Left lung (tissue), 4 donors: ENCODE measurements at regions not wholly inside any gene's neighbourhood (a gene's known extent, or its start where the extent isn't known, plus 50 kb on each side); places are given as distances from the start of the nearest gene placed in this dataset.
"Not testable (repeated sequence)": the region's sequence is repeated elsewhere in the genome, so short reads cannot be mapped to it uniquely, and the experiment has no call there.

Experiments used
- ATAC-seq: fragments of 200-7000 bp; cut with Tn5 transposase; one replicate; pipeline ENCODE4 v1.9.1; 2020; ENCODE audit warnings: moderate library complexity
- DNase-seq, 4 donors: peaks; one replicate each; pipeline ENCODE4 v3.0.0-alpha.2; 2013 to 2020
- H3K27ac ChIP-seq, 2 donors: fragments of 200-600 bp; sonication (generic) in 1 of 2; one replicate each; pipeline versions ENCODE4 v1.5.0 to v1.8.0; 2020 to 2021
- H3K27me3 ChIP-seq, 2 donors: fragments of 200-600 bp; sonication (generic) in 1 of 2; one replicate each; pipeline versions ENCODE4 v1.5.0 to v1.8.0; 2020 to 2021
- H3K36me3 ChIP-seq, 2 donors: fragments of 200-600 bp; sonication (generic) in 1 of 2; one replicate each; pipeline versions ENCODE4 v1.5.0 to v1.8.0; 2020 to 2021
- H3K4me1 ChIP-seq, 2 donors: fragments of 200-600 bp; one replicate each; pipeline ENCODE4 v1.8.0; 2021
- H3K4me3 ChIP-seq, 2 donors: fragments of 200-600 bp; sonication (generic) in 1 of 2; one replicate each; pipeline versions ENCODE4 v1.5.0 to v1.8.0; 2020 to 2021; ENCODE audit warnings: mild to moderate bottlenecking in 1 of 2
- H3K9me3 ChIP-seq, 2 donors: fragments of 200-600 bp; sonication (generic) in 1 of 2; one replicate each; pipeline versions ENCODE4 v1.5.0 to v1.8.0; 2020 to 2021
- intact Hi-C, 2 donors: fragments of 100-400 bp; cut with DNase I; formaldehyde crosslinking; loops; one replicate each; pipeline versions ENCODE4 v1.11.2 to v1.14.2; 2022
- TF ChIP-seq, protein P1 (sequence below), 2 donors: fragments of 200-600 bp; sonication (generic) in 1 of 2; IDR thresholded peaks; one replicate each; pipeline versions ENCODE4 v1.5.0 to v1.8.0; 2021; ENCODE audit warnings: antibody characterized with exemption in 2 of 2
- donor health status: DM: no; HTN: yes; CAD: no.
- donor health status: DM: no; HTN: no; CAD: no.

- H3K36me3 ChIP-seq = no peaks in the 10 kb centered on the region
- H3K4me1 ChIP-seq = no peaks in the 10 kb centered on the region
- DNase-seq (no peak), ATAC-seq (no peak)
- H3K9me3 ChIP-seq = no peaks in the 10 kb centered on the region
- no peak overlapping the region for H3K4me3 ChIP-seq
- no peaks in the 10 kb centered on the region for H3K27me3 ChIP-seq
- H3K27ac ChIP-seq = no peak overlapping the region
- TF ChIP-seq, protein P1, sequence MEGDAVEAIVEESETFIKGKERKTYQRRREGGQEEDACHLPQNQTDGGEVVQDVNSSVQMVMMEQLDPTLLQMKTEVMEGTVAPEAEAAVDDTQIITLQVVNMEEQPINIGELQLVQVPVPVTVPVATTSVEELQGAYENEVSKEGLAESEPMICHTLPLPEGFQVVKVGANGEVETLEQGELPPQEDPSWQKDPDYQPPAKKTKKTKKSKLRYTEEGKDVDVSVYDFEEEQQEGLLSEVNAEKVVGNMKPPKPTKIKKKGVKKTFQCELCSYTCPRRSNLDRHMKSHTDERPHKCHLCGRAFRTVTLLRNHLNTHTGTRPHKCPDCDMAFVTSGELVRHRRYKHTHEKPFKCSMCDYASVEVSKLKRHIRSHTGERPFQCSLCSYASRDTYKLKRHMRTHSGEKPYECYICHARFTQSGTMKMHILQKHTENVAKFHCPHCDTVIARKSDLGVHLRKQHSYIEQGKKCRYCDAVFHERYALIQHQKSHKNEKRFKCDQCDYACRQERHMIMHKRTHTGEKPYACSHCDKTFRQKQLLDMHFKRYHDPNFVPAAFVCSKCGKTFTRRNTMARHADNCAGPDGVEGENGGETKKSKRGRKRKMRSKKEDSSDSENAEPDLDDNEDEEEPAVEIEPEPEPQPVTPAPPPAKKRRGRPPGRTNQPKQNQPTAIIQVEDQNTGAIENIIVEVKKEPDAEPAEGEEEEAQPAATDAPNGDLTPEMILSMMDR (IDR thresholded peaks at IDR 0.05) = no peak
- intact Hi-C loops = no loop called here
These were observed 495.9 kb downstream of the IRS1 start for GRCh38 chr2:226303707-226304106.

GRCh38 chr2:226300196-226300886 lies 499.3 kb downstream of the IRS1 start:
- ATAC-seq = no peak
- intact Hi-C loops = no loop called here
- TF ChIP-seq, protein P1 (IDR thresholded peaks at IDR 0.05) = no peak
- Histone ChIP-seq H3K9me3 (no peaks in the 10 kb centered on the region), H3K4me1 (no peaks in the 10 kb centered on the region), H3K27ac (no peak overlapping the region), H3K27me3 (no peaks in the 10 kb centered on the region), H3K36me3 (no peaks in the 10 kb centered on the region), H3K4me3 (no peak overlapping the region)
- DNase-seq = no peak

DNA sequence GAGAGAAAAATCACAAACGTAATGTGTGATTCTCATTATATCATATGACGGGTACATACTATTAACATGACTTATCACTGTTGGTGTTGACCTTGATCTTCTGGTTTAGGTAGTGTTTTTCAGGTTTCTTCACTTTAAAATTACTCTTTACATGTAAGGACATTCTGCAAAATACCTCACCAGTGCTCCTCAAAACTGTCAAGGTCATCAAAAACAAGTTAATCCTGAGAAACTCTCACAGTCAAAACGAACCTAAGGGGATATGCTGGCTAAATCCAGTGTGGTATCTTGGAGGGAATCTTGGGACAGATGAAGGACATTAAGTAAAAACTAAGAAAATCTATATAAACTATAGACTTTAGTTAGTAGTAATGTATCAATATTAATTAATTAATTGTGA lies 499.8 kb downstream of the IRS1 start:
- Histone ChIP-seq H3K27ac (no peak overlapping the region), H3K36me3 (no peaks in the 10 kb centered on the region), H3K4me1 (no peaks in the 10 kb centered on the region), H3K27me3 (no peaks in the 10 kb centered on the region), H3K4me3 (no peak overlapping the region), H3K9me3 (no peaks in the 10 kb centered on the region)
- ATAC-seq (no peak), DNase-seq (no peak)
- intact Hi-C loops = no loop called here
- TF ChIP-seq, protein P1 (IDR thresholded peaks at IDR 0.05) = no peak

GRCh38 chr2:226295681-226296080 lies 503.9 kb downstream of the IRS1 start:
- ATAC-seq = no peak
- TF ChIP-seq, protein P1 (IDR thresholded peaks at IDR 0.05) = no peak
- Histone ChIP-seq H3K4me1 (no peaks in the 10 kb centered on the region), H3K27ac (no peak overlapping the region), H3K4me3 (no peak overlapping the region), H3K27me3 (no peaks in the 10 kb centered on the region), H3K36me3 (no peaks in the 10 kb centered on the region), H3K9me3 (peaks cover 0 to 21% of the 10 kb centered on the region in 2 donors)
- DNase-seq = no peak
- intact Hi-C loops = no loop called here

DNA sequence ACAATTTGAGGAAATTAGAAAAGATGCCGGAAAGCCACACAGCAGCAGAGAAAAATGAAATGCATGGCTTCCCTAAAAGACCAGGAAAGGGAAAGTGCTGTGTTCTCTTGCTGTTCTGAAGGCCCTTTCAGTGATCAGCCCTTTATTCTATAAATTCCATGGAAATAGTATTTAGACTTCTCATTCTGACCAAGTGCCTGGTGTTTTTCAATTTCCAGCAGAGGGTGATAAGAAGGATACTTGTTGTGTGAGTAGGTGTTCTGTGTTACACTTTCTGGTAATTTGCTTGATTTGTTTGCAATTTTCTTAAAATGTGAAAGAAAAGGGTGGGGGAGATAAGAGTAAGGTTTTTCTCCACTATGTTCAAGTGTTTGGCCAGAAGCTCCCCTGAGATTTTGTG lies 504.5 kb downstream of the IRS1 start:
- Histone ChIP-seq H3K27me3 (no peaks in the 10 kb centered on the region), H3K27ac (no peak overlapping the region), H3K9me3 (peaks cover 0 to 25% of the 10 kb centered on the region in 2 donors), H3K4me3 (no peak overlapping the region), H3K36me3 (no peaks in the 10 kb centered on the region), H3K4me1 (no peaks in the 10 kb centered on the region)
- TF ChIP-seq, protein P1 (IDR thresholded peaks at IDR 0.05) = no peak
- intact Hi-C loops = no loop called here
- DNase-seq (no peak), ATAC-seq (no peak)

- DNase-seq, intact Hi-C loops, H3K27ac ChIP-seq, H3K4me3 ChIP-seq, H3K27me3 ChIP-seq, H3K4me1 ChIP-seq, ATAC-seq, H3K36me3 ChIP-seq: not testable (repeated sequence)
- H3K9me3 ChIP-seq = peaks cover 0 to 25% of the 10 kb centered on the region in 2 donors
These were observed 508.3 kb downstream of the IRS1 start for GRCh38 chr2:226291281-226291680.
